ENCODE measurements at regions not wholly inside any gene's neighbourhood (a gene's known extent, or its start where the extent isn't known, plus 50 kb on each side); places are given as distances from the start of the nearest gene placed in this dataset.

DNA sequence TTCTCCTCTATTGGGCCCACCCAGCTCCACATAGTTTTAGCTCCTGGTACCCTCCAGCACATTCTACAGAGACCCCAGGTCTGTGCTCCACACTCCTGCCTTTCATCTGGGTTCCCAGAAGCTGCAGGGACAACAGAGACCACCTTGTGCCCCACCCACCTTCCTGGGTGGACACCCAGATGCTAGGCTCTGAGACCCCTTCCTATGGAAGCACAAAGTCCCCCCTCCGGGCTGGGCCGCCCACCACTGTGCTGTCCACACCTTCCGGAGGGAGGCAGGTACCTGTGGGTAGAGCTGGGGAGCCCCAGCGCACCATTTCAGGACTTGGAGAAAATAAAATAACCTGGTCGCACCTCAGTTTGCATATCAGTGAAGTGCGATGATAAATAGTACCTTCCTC is 224.9 kb upstream of the FOXF1 start:
- no peak overlapping the region for H3K27ac Mint-ChIP-seq
- DNase-seq: no peak
- H3K36me3 Mint-ChIP-seq (ENCODE audit: low read depth): no peaks in the 10 kb centered on the region
- H3K27me3 Mint-ChIP-seq (ENCODE audit: low read depth, poor library complexity): peaks cover 98% of the 10 kb centered on the region
- no peaks in the 10 kb centered on the region for H3K9me3 Mint-ChIP-seq
- TF ChIP-seq, protein P1, sequence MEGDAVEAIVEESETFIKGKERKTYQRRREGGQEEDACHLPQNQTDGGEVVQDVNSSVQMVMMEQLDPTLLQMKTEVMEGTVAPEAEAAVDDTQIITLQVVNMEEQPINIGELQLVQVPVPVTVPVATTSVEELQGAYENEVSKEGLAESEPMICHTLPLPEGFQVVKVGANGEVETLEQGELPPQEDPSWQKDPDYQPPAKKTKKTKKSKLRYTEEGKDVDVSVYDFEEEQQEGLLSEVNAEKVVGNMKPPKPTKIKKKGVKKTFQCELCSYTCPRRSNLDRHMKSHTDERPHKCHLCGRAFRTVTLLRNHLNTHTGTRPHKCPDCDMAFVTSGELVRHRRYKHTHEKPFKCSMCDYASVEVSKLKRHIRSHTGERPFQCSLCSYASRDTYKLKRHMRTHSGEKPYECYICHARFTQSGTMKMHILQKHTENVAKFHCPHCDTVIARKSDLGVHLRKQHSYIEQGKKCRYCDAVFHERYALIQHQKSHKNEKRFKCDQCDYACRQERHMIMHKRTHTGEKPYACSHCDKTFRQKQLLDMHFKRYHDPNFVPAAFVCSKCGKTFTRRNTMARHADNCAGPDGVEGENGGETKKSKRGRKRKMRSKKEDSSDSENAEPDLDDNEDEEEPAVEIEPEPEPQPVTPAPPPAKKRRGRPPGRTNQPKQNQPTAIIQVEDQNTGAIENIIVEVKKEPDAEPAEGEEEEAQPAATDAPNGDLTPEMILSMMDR (IDR thresholded peaks at IDR 0.05): no peak
- H3K4me3 Mint-ChIP-seq: no peak overlapping the region
- H3K4me1 Mint-ChIP-seq: peaks cover 32% of the 10 kb centered on the region

DNA sequence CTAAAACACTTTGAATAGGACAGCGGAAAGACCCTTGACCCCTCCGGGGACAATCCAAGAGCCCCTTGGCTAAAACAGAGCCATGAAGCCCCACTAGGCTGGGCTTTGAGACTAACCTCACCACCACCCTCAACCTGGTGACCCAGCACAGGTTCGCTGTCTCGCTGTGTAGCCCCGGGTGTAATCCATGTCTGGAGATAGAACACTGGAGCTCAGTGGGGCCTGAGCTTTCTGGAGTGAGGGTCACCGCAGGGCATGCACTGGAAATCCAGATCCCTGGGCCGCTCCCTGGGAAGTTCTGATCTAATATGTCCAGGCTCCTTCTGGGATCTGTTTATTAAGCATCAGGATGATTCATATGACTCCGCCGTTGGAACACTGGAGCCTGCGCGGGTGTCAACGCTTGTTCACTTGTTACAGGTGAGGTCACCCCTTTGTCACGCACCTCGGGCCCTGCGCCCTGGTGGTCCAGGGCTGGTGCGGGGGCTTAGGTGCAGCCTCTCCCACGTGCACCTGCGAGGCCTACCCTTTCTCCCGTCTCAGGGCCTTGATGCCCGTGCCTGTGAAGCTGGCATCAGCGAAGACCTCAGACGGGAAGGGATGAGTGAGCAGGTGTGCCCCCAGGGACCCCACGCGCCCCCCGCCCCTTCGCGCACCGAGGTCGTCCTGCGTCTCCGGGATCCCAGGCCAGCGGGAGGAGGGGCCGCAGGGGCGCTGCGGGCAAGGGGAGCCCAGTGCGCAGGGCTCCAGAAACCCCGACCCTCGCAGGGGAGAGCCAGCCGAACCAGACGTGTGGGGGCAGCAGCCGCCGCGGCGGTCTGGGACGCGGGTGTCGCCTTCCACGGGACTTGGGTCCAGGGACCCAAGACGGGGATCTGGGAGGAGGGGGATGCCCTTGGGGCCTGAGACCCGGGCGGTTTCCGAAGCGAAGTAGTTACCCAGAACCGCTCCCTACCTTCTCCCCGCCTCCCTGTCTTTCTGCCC is 224.1 kb upstream of the FOXF1 start:
- no peaks in the 10 kb centered on the region for H3K9me3 Mint-ChIP-seq
- no peak overlapping the region for H3K4me3 Mint-ChIP-seq
- TF ChIP-seq, protein P1 (IDR thresholded peaks at IDR 0.05): no peak
- peaks cover 98% of the 10 kb centered on the region for H3K27me3 Mint-ChIP-seq (ENCODE audit: low read depth, poor library complexity)
- no peak for DNase-seq
- H3K4me1 Mint-ChIP-seq: peaks cover 32% of the 10 kb centered on the region
- H3K27ac Mint-ChIP-seq: no peak overlapping the region
- H3K36me3 Mint-ChIP-seq (ENCODE audit: low read depth): no peaks in the 10 kb centered on the region

DNA sequence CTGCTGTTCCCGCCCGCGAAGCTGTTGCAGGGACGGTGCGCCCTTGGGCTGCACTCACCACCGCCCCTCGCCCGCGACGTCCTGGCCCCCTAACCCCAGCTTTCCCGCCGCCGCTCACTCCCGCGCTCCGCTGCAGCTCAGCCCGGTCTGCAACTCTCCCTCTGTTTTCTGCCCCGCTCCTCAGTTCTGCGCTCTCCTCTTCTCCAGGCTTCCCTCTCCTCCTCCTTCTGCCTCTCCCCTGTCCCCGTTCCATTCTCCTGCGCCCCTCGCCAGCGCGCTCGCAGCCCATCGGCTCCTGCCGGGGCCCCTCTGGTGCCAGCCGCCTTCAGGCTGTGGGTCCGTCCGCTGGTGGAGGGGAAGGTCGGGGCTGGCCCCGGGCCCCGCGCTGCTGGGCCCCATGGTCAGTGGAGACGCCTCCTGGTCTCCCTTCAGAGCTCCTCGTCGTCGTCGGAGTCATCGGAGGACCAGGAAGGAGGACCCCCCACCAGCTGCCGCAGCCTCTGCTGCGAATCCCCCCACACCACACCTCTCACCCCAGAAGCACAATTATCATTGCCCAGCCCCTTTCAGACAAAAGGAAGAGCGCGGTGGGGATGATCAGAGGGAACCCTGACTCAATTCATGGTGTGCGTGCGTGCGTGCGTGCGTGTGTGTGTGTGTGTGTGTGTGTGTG is 223.2 kb upstream of the FOXF1 start:
- peaks cover 27% of the 10 kb centered on the region for H3K4me1 Mint-ChIP-seq
- no peak overlapping the region for H3K27ac Mint-ChIP-seq
- peak; percentile 44 for DNase-seq
- H3K36me3 Mint-ChIP-seq (ENCODE audit: low read depth): no peaks in the 10 kb centered on the region
- peaks cover 99% of the 10 kb centered on the region for H3K27me3 Mint-ChIP-seq (ENCODE audit: low read depth, poor library complexity)
- no peaks in the 10 kb centered on the region for H3K9me3 Mint-ChIP-seq
- H3K4me3 Mint-ChIP-seq: peak overlapping the region; percentile 65
- TF ChIP-seq, protein P1 (IDR thresholded peaks at IDR 0.05): no peak

DNA sequence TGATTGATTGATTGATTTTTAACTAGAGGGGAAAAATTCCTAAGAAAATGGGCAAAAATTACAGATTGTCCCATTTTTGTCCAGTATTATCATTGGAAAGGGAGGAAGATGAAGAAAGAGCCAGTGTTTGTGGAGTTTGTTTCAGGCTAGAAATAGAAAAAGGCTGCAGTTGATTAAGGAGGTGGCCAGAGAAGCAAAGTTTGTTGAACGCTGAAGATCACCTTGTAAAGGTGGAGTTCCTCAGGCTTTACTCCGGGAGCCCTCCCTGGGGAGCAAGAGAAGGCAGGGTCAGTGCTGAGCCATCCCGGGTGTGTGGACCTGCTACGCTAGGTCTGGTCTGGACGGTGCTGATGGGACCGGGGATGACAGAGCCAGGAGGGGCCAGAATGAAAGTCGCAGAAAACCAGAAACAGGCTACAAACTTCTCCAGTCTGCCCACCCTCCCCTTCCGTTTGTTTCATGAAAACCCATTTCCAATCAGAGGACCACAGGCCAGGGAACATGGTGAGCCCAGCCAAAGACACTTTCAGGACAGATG is 222.6 kb upstream of the FOXF1 start:
- TF ChIP-seq, protein P1 (IDR thresholded peaks at IDR 0.05): no peak
- no peaks in the 10 kb centered on the region for H3K9me3 Mint-ChIP-seq
- H3K4me1 Mint-ChIP-seq: peaks cover 27% of the 10 kb centered on the region
- peaks cover 100% of the 10 kb centered on the region for H3K27me3 Mint-ChIP-seq (ENCODE audit: low read depth, poor library complexity)
- H3K27ac Mint-ChIP-seq: no peak overlapping the region
- H3K36me3 Mint-ChIP-seq (ENCODE audit: low read depth): no peaks in the 10 kb centered on the region
- peak overlapping the region; percentile 57 for H3K4me3 Mint-ChIP-seq
- no peak for DNase-seq

DNA sequence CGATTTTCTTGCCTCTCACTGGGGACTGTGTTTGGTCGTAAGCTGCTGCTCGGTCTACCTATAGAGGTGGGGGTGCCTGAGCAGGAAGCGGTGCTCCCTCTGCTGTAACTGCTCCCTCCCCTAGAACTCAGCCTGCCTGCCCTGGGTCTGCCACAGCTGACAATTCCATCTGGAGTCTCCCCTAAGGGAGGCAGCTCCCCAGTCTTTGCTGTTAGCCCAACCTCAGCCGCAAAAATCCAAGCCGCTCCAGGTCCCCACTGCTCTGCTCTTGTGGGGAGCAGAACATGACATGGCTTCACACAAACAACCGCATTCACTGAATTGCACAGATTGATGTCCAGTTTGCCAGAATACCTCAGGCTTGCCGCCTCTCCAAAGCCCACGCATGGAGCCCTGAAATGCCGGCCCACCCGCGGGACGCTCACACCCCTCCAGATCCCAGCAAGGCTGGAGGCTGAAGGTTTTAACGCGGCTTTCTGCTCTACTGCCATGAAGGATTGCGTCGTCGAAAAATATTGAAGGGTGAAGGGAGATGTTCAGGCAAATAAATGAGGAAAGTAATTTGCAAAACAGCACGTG is 221.5 kb upstream of the FOXF1 start:
- no peak for DNase-seq
- TF ChIP-seq, protein P1 (IDR thresholded peaks at IDR 0.05): no peak
- Mint-ChIP-seq H3K27ac (no peak overlapping the region), H3K4me1 (peaks cover 29% of the 10 kb centered on the region), H3K9me3 (no peaks in the 10 kb centered on the region), H3K27me3 (ENCODE audit: low read depth, poor library complexity) (peaks cover 100% of the 10 kb centered on the region), H3K36me3 (ENCODE audit: low read depth) (no peaks in the 10 kb centered on the region), H3K4me3 (no peak overlapping the region)

Data from nephron progenitor cell (in vitro differentiated cells).